ENCODE measurements at regions not wholly inside any gene's neighbourhood (a gene's known extent, or its start where the extent isn't known, plus 50 kb on each side); places are given as distances from the start of the nearest gene placed in this dataset.

DNA sequence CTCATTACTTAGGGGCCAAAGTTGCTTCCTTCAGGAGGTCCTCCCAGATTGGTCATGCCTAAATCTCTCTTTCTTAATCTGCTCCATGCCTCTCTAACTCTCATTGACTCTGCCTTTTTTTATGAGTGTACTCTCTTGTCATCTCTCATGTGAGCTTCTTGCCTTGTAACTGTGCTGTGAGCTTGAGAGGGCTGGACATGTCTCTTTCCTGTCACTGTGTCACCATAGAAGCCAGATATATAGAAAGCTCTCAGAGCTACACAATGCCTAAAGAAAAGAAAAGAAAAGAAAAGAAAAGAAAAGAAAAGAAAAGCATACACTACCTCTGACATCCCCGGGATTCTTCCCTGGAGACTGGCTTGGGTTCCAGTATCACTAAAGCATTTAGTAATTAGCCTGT, 161.5 kb upstream of the SKOR2 start:
- no peak for TF ChIP-seq CREB1 (IDR thresholded peaks at IDR 0.05; ENCODE audit: low read depth)
- TF ChIP-seq TEAD4 (IDR thresholded peaks at IDR 0.05): no peak
- no peak for TF ChIP-seq NFIC (IDR thresholded peaks at IDR 0.05)
- no peak for TF ChIP-seq MAX (IDR thresholded peaks at IDR 0.05)
- TF ChIP-seq TAF1 (IDR thresholded peaks at IDR 0.05; ENCODE audit: low read depth): no peak
- TF ChIP-seq EP300 (IDR thresholded peaks at IDR 0.05; ENCODE audit: borderline replicate concordance): no peak
- no peak for TF ChIP-seq CEBPB (IDR thresholded peaks at IDR 0.05)
- no peak for TF ChIP-seq RAD21 (IDR thresholded peaks at IDR 0.05; ENCODE audit: low read depth)
- no peak for TF ChIP-seq REST (IDR thresholded peaks at IDR 0.05; ENCODE audit: low read depth)
